HepG2 (cell line): ENCODE measurements at regions not wholly inside any gene's neighbourhood (a gene's known extent, or its start where the extent isn't known, plus 50 kb on each side); places are given as distances from the start of the nearest gene placed in this dataset.

Experiments
- ATAC-seq: fragments of 200-7000 bp; cut with Tn5 transposase; 3 replicates; pipeline ENCODE4 v1.9.1; 2020; ENCODE audit warnings: mild to moderate bottlenecking, moderate library complexity
- BruUV-seq: library from RNA; stranded (reverse); fragments of 400-500 nt; replicated peaks from 2 replicates; lab custom pipeline; 2021; lab: Mats Ljungman, UMichigan
- CTCF ChIA-PET: fragments of 300-600 bp; formaldehyde crosslinking; extraction: SDS; loops from one replicate; lab custom pipeline; 2021; ENCODE audit warnings: low total read pairs, inconsistent platforms, low intra/inter-chr PET ratio; lab: Yijun Ruan, JAX
- POLR2A ChIA-PET: fragments of 350-600 bp; sonication (Branson Sonifier 250); formaldehyde crosslinking; loops from one replicate; lab custom pipeline; 2020; ENCODE audit warnings: antibody characterized with exemption, inconsistent platforms; lab: Yijun Ruan, JAX
- DNase-seq: peaks from one replicate; pipeline ENCODE4 v3.0.0-alpha.2; 2015; ENCODE audit warnings: low spot score
- FAIRE-seq: peaks from 3 replicates; lab custom pipeline; 2011; peaks lifted over from hg19 to GRCh38; lab: Jason Lieb, UNC
- H2AFZ ChIP-seq: one replicate; pipeline ENCODE4 v1.6.1; 2011; ENCODE audit warnings: low read length, inconsistent platforms
- H3K27ac ChIP-seq: fragments of 300-600 bp; 3 replicates; pipeline ENCODE4 v1.8.0; 2011; ENCODE audit warnings: mixed run types, mild to moderate bottlenecking, mixed read lengths, low read length, inconsistent platforms; ENCODE audit not compliant: insufficient read depth; ENCODE audit errors: extremely low read length
- H3K27me3 ChIP-seq, 2 experiments: fragments of 200-600 bp in 1 of 2; 2 replicates in 1 of 2; 3 replicates in 1 of 2; pipeline versions ENCODE4 v1.6.0 to v1.8.0; 2011; ENCODE audit warnings: low read length in 2 of 2, mild to moderate bottlenecking in 2 of 2, moderate library complexity in 2 of 2, inconsistent platforms in 1 of 2; ENCODE audit not compliant: insufficient read depth in 2 of 2, control insufficient read depth in 1 of 2
- H3K36me3 ChIP-seq, 2 experiments: fragments of 200-600 bp in 1 of 2; replicated peaks in 1 of 2; 2 replicates in 1 of 2; 3 replicates in 1 of 2; pipeline versions ENCODE4 v1.5.1 to v1.8.0; 2011; ENCODE audit warnings: low read length in 2 of 2, inconsistent platforms in 1 of 2; ENCODE audit not compliant: insufficient read depth in 2 of 2, control insufficient read depth in 1 of 2
- H3K4me1 ChIP-seq: 2 replicates; pipeline ENCODE4 v1.5.1; 2012; ENCODE audit warnings: low read length, inconsistent platforms; ENCODE audit not compliant: insufficient read depth
- H3K4me2 ChIP-seq: 2 replicates; pipeline ENCODE4 v1.6.0; 2011; ENCODE audit warnings: low read depth, low read length, inconsistent platforms
- H3K4me3 ChIP-seq, 3 experiments: fragments of 200-600 bp in 1 of 3; sonication (generic), shearing (Covaris generic) in 1 of 3; replicated peaks in 1 of 3; 2 replicates each; pipeline ENCODE4 v1.5.1; 2011 to 2016; ENCODE audit warnings: low read length in 3 of 3, inconsistent platforms in 2 of 3, low read depth in 2 of 3, mild to moderate bottlenecking in 2 of 3, control low read depth in 1 of 3, mixed read lengths in 1 of 3; ENCODE audit not compliant: insufficient read depth in 1 of 3
- H3K79me2 ChIP-seq: one replicate; pipeline ENCODE4 v1.6.1; 2011; ENCODE audit warnings: low read length, inconsistent platforms; ENCODE audit not compliant: insufficient read depth
- H3K9ac ChIP-seq: 2 replicates; pipeline ENCODE4 v1.6.0; 2011; ENCODE audit warnings: mild to moderate bottlenecking, low read depth, low read length, inconsistent platforms; ENCODE audit not compliant: insufficient read depth
- H3K9me3 ChIP-seq: 2 replicates; pipeline ENCODE4 v1.5.1; 2012; ENCODE audit warnings: mild to moderate bottlenecking, low read length
- H4K20me1 ChIP-seq: 2 replicates; pipeline ENCODE4 v1.6.0; 2011; ENCODE audit warnings: inconsistent platforms, mild to moderate bottlenecking, low read length, moderate library complexity; ENCODE audit not compliant: insufficient read depth
- ATRX ChIP-seq: sonication (generic); formaldehyde crosslinking; IDR thresholded peaks from 2 replicates; pipeline ENCODE4 v1.4.0; 2020; ENCODE audit warnings: missing genetic modification reagents, borderline replicate concordance
- CENPBD1 ChIP-seq: sonication (generic); formaldehyde crosslinking; IDR thresholded peaks from 2 replicates; pipeline ENCODE4 v1.8.0; 2022; ENCODE audit warnings: missing genetic modification reagents, low read depth, mild to moderate bottlenecking, borderline replicate concordance
- E2F2 ChIP-seq: sonication (generic); formaldehyde crosslinking; IDR thresholded peaks from 2 replicates; pipeline ENCODE4 v1.4.0; 2020; ENCODE audit warnings: missing genetic modification reagents, borderline replicate concordance
- ETV5 ChIP-seq: IDR thresholded peaks from 2 replicates; pipeline ENCODE4 v1.6.1; 2018; ENCODE audit warnings: missing biosample characterization, missing genetic modification reagents, inconsistent platforms, borderline replicate concordance
- EZH2 ChIP-seq: conservative IDR thresholded peaks from 2 replicates; pipeline ENCODE4 v1.6.1; 2012; ENCODE audit warnings: mild to moderate bottlenecking, low read depth, low read length, moderate library complexity
- MAF1 ChIP-seq: sonication (generic); formaldehyde crosslinking; IDR thresholded peaks from 2 replicates; pipeline ENCODE4 v1.5.0; 2020; ENCODE audit warnings: missing genetic modification reagents, borderline replicate concordance
- PHF21A ChIP-seq: sonication (generic); formaldehyde crosslinking; IDR thresholded peaks from 2 replicates; pipeline ENCODE4 v1.5.0; 2020; ENCODE audit warnings: mild to moderate bottlenecking, missing genetic modification reagents
- SMYD3 ChIP-seq: sonication (generic); formaldehyde crosslinking; IDR thresholded peaks from 2 replicates; pipeline ENCODE4 v1.8.1; 2023; ENCODE audit warnings: mild to moderate bottlenecking, missing genetic modification reagents
- ZNF33A ChIP-seq: sonication (generic); formaldehyde crosslinking; IDR thresholded peaks from 2 replicates; pipeline ENCODE4 v1.5.1; 2020; ENCODE audit warnings: missing genetic modification reagents, mild to moderate bottlenecking, moderate library complexity, borderline replicate concordance
- ZNF431 ChIP-seq: sonication (generic); formaldehyde crosslinking; IDR thresholded peaks from 2 replicates; pipeline ENCODE4 v1.9.0; 2022; ENCODE audit warnings: missing genetic modification reagents, low read depth, mild to moderate bottlenecking, borderline replicate concordance
- ZNF572 ChIP-seq: sonication (generic); formaldehyde crosslinking; IDR thresholded peaks from 2 replicates; pipeline ENCODE4 v1.5.1; 2020; ENCODE audit warnings: mild to moderate bottlenecking, missing genetic modification reagents
- ZNF761 ChIP-seq: sonication (generic); formaldehyde crosslinking; conservative IDR thresholded peaks from 2 replicates; pipeline ENCODE4 v1.4.0; 2020; ENCODE audit warnings: mild to moderate bottlenecking, missing genetic modification reagents
- ZNF768 ChIP-seq: sonication (generic); formaldehyde crosslinking; IDR thresholded peaks from 2 replicates; pipeline ENCODE4 v1.4.0; 2020; ENCODE audit warnings: missing genetic modification reagents
- WGBS: methylation state at CpG from one replicate; pipeline ENCODE4 v1.1.6; 2017; ENCODE audit warnings: low lambda C conversion rate; 5-methylcytosine and 5-hydroxymethylcytosine counted together
- in situ Hi-C: cut with HindIII; loops from 2 replicates; pipeline ENCODE4 v1.10.0; 2017; ENCODE audit warnings: low pct_unique_long_range_greater_than_20kb; ENCODE audit not compliant: extremely low pct_ligation_motif_present
- intact Hi-C: fragments of 100-400 bp; cut with micrococcal nuclease; formaldehyde crosslinking; loops from one replicate; pipeline ENCODE4 v1.10.0; 2022; ENCODE audit not compliant: unreplicated experiment
- TF ChIP-seq, protein P1 (sequence below): IDR thresholded peaks from 2 replicates; pipeline ENCODE4 v1.6.1; 2018; ENCODE audit warnings: missing genetic modification reagents

DNA sequence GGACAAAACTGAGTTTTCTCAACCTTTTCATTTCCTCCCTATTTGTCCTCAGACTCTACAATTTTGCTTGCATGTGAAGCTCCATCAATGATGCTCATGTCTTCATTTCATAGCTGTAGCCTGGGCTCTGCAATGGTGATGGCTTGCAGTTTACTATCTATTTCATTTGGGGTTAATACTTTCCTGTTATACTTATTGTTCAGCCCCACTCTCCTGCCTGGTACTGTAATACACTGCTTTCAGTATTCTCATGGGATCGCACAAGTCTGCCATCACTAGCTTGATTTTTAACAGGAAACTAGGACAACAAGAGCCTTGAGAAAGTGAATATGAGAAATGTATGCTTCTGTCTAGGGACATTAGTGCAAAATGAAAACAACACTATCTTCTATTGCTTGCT, 84.2 kb upstream of the SEMA6A start:
- no peak for TF ChIP-seq CENPBD1 (CRISPR knock-in tag)
- TF ChIP-seq PHF21A (CRISPR knock-in tag): no peak
- TF ChIP-seq MAF1 (CRISPR knock-in tag): no peak
- TF ChIP-seq ZNF431 (CRISPR knock-in tag): no peak
- TF ChIP-seq ZNF768: no peak
- TF ChIP-seq SMYD3 (CRISPR knock-in tag): no peak
- no peak for TF ChIP-seq ATRX (CRISPR knock-in tag)
- TF ChIP-seq ZNF572: no peak
- no peak for TF ChIP-seq E2F2 (CRISPR knock-in tag)
- TF ChIP-seq, protein P1, sequence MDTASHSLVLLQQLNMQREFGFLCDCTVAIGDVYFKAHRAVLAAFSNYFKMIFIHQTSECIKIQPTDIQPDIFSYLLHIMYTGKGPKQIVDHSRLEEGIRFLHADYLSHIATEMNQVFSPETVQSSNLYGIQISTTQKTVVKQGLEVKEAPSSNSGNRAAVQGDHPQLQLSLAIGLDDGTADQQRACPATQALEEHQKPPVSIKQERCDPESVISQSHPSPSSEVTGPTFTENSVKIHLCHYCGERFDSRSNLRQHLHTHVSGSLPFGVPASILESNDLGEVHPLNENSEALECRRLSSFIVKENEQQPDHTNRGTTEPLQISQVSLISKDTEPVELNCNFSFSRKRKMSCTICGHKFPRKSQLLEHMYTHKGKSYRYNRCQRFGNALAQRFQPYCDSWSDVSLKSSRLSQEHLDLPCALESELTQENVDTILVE (CRISPR knock-in tag): no peak
- no peak for TF ChIP-seq ZNF33A (CRISPR knock-in tag)
- no peak for TF ChIP-seq EZH2
- no peak for TF ChIP-seq ETV5 (CRISPR knock-in tag)
- TF ChIP-seq ZNF761 (CRISPR knock-in tag): no peak
- intact Hi-C loops: loop anchor here (10.0 kb wide), 3 partner anchors 106 to 286 kb away; no protein-coding TSS in a partner anchor
- WGBS: 35% methylated on average over 1 of the region's 1 CpG
- no peaks in the 10 kb centered on the region for H4K20me1 ChIP-seq
- H3K4me1 ChIP-seq: peaks cover 8% of the 10 kb centered on the region
- H3K79me2 ChIP-seq: no peaks in the 10 kb centered on the region
- H3K9me3 ChIP-seq: peaks cover 11% of the 10 kb centered on the region
- no peak for ATAC-seq
- H3K36me3 ChIP-seq: no peaks in the 10 kb centered on the region
- FAIRE-seq: no peak
- CTCF ChIA-PET: no interaction called here
- no peak overlapping the region for H2AFZ ChIP-seq
- in situ Hi-C loops: no loop called here
- no peak overlapping the region for H3K27ac ChIP-seq
- no TSS peak for BruUV-seq
- no peak for DNase-seq
- no peak overlapping the region for H3K9ac ChIP-seq
- H3K27me3 ChIP-seq: no peaks in the 10 kb centered on the region; a peak in 1 of 5 replicates
- no peak overlapping the region for H3K4me3 ChIP-seq
- POLR2A ChIA-PET: no interaction called here
- H3K4me2 ChIP-seq: no peak overlapping the region
